ENCODE measurements at regions not wholly inside any gene's neighbourhood (a gene's known extent, or its start where the extent isn't known, plus 50 kb on each side); places are given as distances from the start of the nearest gene placed in this dataset.

GRCh38 chr10:8638088-8638672, 583.7 kb downstream of the GATA3 start (continued):
- TF ChIP-seq, protein P1, sequence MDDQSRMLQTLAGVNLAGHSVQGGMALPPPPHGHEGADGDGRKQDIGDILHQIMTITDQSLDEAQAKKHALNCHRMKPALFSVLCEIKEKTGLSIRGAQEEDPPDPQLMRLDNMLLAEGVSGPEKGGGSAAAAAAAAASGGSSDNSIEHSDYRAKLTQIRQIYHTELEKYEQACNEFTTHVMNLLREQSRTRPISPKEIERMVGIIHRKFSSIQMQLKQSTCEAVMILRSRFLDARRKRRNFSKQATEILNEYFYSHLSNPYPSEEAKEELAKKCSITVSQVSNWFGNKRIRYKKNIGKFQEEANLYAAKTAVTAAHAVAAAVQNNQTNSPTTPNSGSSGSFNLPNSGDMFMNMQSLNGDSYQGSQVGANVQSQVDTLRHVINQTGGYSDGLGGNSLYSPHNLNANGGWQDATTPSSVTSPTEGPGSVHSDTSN (IDR thresholded peaks at IDR 0.05): no peak
- TF ChIP-seq, protein P2, sequence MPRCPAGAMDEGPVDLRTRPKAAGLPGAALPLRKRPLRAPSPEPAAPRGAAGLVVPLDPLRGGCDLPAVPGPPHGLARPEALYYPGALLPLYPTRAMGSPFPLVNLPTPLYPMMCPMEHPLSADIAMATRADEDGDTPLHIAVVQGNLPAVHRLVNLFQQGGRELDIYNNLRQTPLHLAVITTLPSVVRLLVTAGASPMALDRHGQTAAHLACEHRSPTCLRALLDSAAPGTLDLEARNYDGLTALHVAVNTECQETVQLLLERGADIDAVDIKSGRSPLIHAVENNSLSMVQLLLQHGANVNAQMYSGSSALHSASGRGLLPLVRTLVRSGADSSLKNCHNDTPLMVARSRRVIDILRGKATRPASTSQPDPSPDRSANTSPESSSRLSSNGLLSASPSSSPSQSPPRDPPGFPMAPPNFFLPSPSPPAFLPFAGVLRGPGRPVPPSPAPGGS (IDR thresholded peaks at IDR 0.05): no peak
- TF ChIP-seq, protein P3, sequence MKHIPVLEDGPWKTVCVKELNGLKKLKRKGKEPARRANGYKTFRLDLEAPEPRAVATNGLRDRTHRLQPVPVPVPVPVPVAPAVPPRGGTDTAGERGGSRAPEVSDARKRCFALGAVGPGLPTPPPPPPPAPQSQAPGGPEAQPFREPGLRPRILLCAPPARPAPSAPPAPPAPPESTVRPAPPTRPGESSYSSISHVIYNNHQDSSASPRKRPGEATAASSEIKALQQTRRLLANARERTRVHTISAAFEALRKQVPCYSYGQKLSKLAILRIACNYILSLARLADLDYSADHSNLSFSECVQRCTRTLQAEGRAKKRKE (CRISPR knock-in tag; IDR thresholded peaks at IDR 0.05; ENCODE audit: low read depth): no peak
- TF ChIP-seq, protein P4, sequence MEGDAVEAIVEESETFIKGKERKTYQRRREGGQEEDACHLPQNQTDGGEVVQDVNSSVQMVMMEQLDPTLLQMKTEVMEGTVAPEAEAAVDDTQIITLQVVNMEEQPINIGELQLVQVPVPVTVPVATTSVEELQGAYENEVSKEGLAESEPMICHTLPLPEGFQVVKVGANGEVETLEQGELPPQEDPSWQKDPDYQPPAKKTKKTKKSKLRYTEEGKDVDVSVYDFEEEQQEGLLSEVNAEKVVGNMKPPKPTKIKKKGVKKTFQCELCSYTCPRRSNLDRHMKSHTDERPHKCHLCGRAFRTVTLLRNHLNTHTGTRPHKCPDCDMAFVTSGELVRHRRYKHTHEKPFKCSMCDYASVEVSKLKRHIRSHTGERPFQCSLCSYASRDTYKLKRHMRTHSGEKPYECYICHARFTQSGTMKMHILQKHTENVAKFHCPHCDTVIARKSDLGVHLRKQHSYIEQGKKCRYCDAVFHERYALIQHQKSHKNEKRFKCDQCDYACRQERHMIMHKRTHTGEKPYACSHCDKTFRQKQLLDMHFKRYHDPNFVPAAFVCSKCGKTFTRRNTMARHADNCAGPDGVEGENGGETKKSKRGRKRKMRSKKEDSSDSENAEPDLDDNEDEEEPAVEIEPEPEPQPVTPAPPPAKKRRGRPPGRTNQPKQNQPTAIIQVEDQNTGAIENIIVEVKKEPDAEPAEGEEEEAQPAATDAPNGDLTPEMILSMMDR (IDR thresholded peaks at IDR 0.05): no peak
- TF ChIP-seq KDM5A (IDR thresholded peaks at IDR 0.05): no peak

- TF ChIP-seq, protein P5, sequence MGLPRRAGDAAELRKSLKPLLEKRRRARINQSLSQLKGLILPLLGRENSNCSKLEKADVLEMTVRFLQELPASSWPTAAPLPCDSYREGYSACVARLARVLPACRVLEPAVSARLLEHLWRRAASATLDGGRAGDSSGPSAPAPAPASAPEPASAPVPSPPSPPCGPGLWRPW (IDR thresholded peaks at IDR 0.05): no peak
- TF ChIP-seq MAFK (IDR thresholded peaks at IDR 0.05; ENCODE audit: partially characterized antibody) (no peak), NR3C1 (IDR thresholded peaks at IDR 0.05) (no peak), GATA3 (IDR thresholded peaks at IDR 0.05; ENCODE audit: borderline replicate concordance) (no peak), FOXS1 (CRISPR knock-in tag; IDR thresholded peaks at IDR 0.05) (no peak), CHD4 (IDR thresholded peaks at IDR 0.05; ENCODE audit: borderline replicate concordance) (no peak), NFE2L2 (conservative IDR thresholded peaks at IDR 0.05; ENCODE audit: low read length) (no peak), POLR2AphosphoS2 (conservative IDR thresholded peaks at IDR 0.05; ENCODE audit: low read length) (no peak), EP300 (IDR thresholded peaks at IDR 0.05) (no peak), CBX2 (IDR thresholded peaks at IDR 0.05; ENCODE audit: borderline replicate concordance, low read depth) (no peak), ZNF302 (CRISPR knock-in tag; IDR thresholded peaks at IDR 0.05) (no peak), ZSCAN20 (CRISPR knock-in tag; IDR thresholded peaks at IDR 0.05) (no peak), RARB (CRISPR knock-in tag; IDR thresholded peaks at IDR 0.05) (no peak), ZC3H11A (IDR thresholded peaks at IDR 0.05) (no peak), MYC (IDR thresholded peaks at IDR 0.05; ENCODE audit: borderline replicate concordance, low read length) (no peak), E2F6 (IDR thresholded peaks at IDR 0.05; ENCODE audit: borderline replicate concordance, low read depth) (no peak), RCOR1 (IDR thresholded peaks at IDR 0.05; ENCODE audit: low read depth, low read length) (no peak)
- TF ChIP-seq, protein P6, sequence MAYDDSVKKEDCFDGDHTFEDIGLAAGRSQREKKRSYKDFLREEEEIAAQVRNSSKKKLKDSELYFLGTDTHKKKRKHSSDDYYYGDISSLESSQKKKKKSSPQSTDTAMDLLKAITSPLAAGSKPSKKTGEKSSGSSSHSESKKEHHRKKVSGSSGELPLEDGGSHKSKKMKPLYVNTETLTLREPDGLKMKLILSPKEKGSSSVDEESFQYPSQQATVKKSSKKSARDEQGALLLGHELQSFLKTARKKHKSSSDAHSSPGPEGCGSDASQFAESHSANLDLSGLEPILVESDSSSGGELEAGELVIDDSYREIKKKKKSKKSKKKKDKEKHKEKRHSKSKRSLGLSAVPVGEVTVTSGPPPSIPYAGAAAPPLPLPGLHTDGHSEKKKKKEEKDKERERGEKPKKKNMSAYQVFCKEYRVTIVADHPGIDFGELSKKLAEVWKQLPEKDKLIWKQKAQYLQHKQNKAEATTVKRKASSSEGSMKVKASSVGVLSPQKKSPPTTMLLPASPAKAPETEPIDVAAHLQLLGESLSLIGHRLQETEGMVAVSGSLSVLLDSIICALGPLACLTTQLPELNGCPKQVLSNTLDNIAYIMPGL (CRISPR knock-in tag; IDR thresholded peaks at IDR 0.05; ENCODE audit: borderline replicate concordance): no peak
- TF ChIP-seq, protein P1 (IDR thresholded peaks at IDR 0.05): no peak
- DNase-seq (ENCODE audit: low read depth in 1 of 2, low spot score in 1 of 2) (no peak), ATAC-seq (no peak), FAIRE-seq (no peak)
- H3K4me1 ChIP-seq: no peaks in the 10 kb centered on the region
- H3K4me2 ChIP-seq: no peak overlapping the region
- WGBS (ENCODE audit: missing lambda C conversion rate): 62% methylated on average over 6 of the region's 6 CpGs
- no peaks in the 10 kb centered on the region for H3K9me3 ChIP-seq
- no peak overlapping the region for H3K27ac ChIP-seq
- ChIA-PET POLR2A (no interaction called here), CTCF (no interaction called here)
- H3K4me3 ChIP-seq: no peak overlapping the region
Observed at GRCh38 chr10:8639486-8640185, 585.1 kb downstream of the GATA3 start.
